A673 (cell line): ENCODE measurements at regions not wholly inside any gene's neighbourhood (a gene's known extent, or its start where the extent isn't known, plus 50 kb on each side); places are given as distances from the start of the nearest gene placed in this dataset.

Source experiments
- CTCF ChIP-seq: fragments of 300-800, 200-600 bp; sonication (generic); conservative IDR thresholded peaks from 2 replicates; pipeline ENCODE4 v1.5.1; 2017; ENCODE audit warnings: low read depth, mild to moderate bottlenecking, antibody characterized with exemption, low read length, moderate library complexity, mixed read lengths
- EZH2 ChIP-seq: fragments of 200-600 bp; sonication (generic); IDR thresholded peaks from 2 replicates; pipeline ENCODE4 v1.6.1; 2017; ENCODE audit warnings: borderline replicate concordance, low read depth, mild to moderate bottlenecking, mixed read lengths, antibody characterized with exemption, low read length; ENCODE audit not compliant: poor library complexity, severe bottlenecking

GRCh38 chr5:63011158-63011557, 432.5 kb downstream of the LRRC70 start:
- TF ChIP-seq EZH2 (no peak), CTCF (no peak)
